ENCODE measurements at regions not wholly inside any gene's neighbourhood (a gene's known extent, or its start where the extent isn't known, plus 50 kb on each side); places are given as distances from the start of the nearest gene placed in this dataset.

GRCh38 chr9:21608200-21608599, 126.1 kb upstream of the IFNE start:
- TF ChIP-seq POLR2A (IDR thresholded peaks at IDR 0.05; ENCODE audit: low read length) (no peak), GATA1 (IDR thresholded peaks at IDR 0.05; ENCODE audit: low read depth, low read length) (no peak)

All from erythroblast (primary cell).